ENCODE measurements at regions not wholly inside any gene's neighbourhood (a gene's known extent, or its start where the extent isn't known, plus 50 kb on each side); places are given as distances from the start of the nearest gene placed in this dataset.
"Not testable (repeated sequence)": the region's sequence is repeated elsewhere in the genome, so short reads cannot be mapped to it uniquely, and the experiment has no call there.

GRCh38 chrX:131841496-131842437 is 181.3 kb upstream of the STK26 start:
- peak; percentile 61 for DNase-seq
- H3K36me3 Mint-ChIP-seq (ENCODE audit: low read depth): no peaks in the 10 kb centered on the region
- no peaks in the 10 kb centered on the region for H3K9me3 Mint-ChIP-seq
- H3K4me3 Mint-ChIP-seq: no peak overlapping the region
- no peak overlapping the region for H3K27ac Mint-ChIP-seq
- H3K4me1 Mint-ChIP-seq (ENCODE audit: low read depth): peaks cover 13% of the 10 kb centered on the region
- peaks cover 37% of the 10 kb centered on the region for H3K27me3 Mint-ChIP-seq

- peaks cover 39% of the 10 kb centered on the region for H3K27me3 Mint-ChIP-seq
- no peak overlapping the region for H3K27ac Mint-ChIP-seq
- no peak overlapping the region for H3K4me3 Mint-ChIP-seq
- H3K36me3 Mint-ChIP-seq (ENCODE audit: low read depth): no peaks in the 10 kb centered on the region
- no peaks in the 10 kb centered on the region for H3K9me3 Mint-ChIP-seq
- DNase-seq: no peak
- peaks cover 5% of the 10 kb centered on the region for H3K4me1 Mint-ChIP-seq (ENCODE audit: low read depth)
These were observed 179.1 kb upstream of the STK26 start for GRCh38 chrX:131843987-131844386.

- Mint-ChIP-seq H3K36me3 (ENCODE audit: low read depth) (no peaks in the 10 kb centered on the region), H3K27ac (no peak overlapping the region), H3K4me1 (ENCODE audit: low read depth) (peaks cover 5% of the 10 kb centered on the region), H3K9me3 (no peaks in the 10 kb centered on the region), H3K27me3 (peaks cover 43% of the 10 kb centered on the region), H3K4me3 (no peak overlapping the region)
- DNase-seq: no peak
These were observed 177.9 kb upstream of the STK26 start for GRCh38 chrX:131845201-131845600.

GRCh38 chrX:131845771-131846170 is 177.3 kb upstream of the STK26 start:
- no peak overlapping the region for H3K27ac Mint-ChIP-seq
- no peaks in the 10 kb centered on the region for H3K9me3 Mint-ChIP-seq
- H3K4me3 Mint-ChIP-seq: no peak overlapping the region
- peaks cover 38% of the 10 kb centered on the region for H3K27me3 Mint-ChIP-seq
- no peak for DNase-seq
- peaks cover 5% of the 10 kb centered on the region for H3K4me1 Mint-ChIP-seq (ENCODE audit: low read depth)
- H3K36me3 Mint-ChIP-seq (ENCODE audit: low read depth): no peaks in the 10 kb centered on the region

GRCh38 chrX:131850964-131851363 is 172.1 kb upstream of the STK26 start:
- H3K36me3 Mint-ChIP-seq (ENCODE audit: low read depth); DNase-seq; H3K4me1 Mint-ChIP-seq (ENCODE audit: low read depth); H3K27ac Mint-ChIP-seq; H3K9me3 Mint-ChIP-seq; H3K4me3 Mint-ChIP-seq: not testable (repeated sequence)
- H3K27me3 Mint-ChIP-seq: peaks cover 22% of the 10 kb centered on the region

GRCh38 chrX:131853440-131853839 is 169.7 kb upstream of the STK26 start:
- no peak for DNase-seq
- Mint-ChIP-seq H3K27ac (no peak overlapping the region), H3K27me3 (peaks cover 20% of the 10 kb centered on the region), H3K36me3 (ENCODE audit: low read depth) (no peaks in the 10 kb centered on the region), H3K4me3 (no peak overlapping the region), H3K4me1 (ENCODE audit: low read depth) (no peaks in the 10 kb centered on the region), H3K9me3 (no peaks in the 10 kb centered on the region)

- Mint-ChIP-seq H3K36me3 (ENCODE audit: low read depth) (no peaks in the 10 kb centered on the region), H3K9me3 (no peaks in the 10 kb centered on the region), H3K27me3 (peaks cover 28% of the 10 kb centered on the region), H3K27ac (no peak overlapping the region), H3K4me3 (no peak overlapping the region), H3K4me1 (ENCODE audit: low read depth) (no peaks in the 10 kb centered on the region)
- no peak for DNase-seq
These were observed 168.5 kb upstream of the STK26 start for GRCh38 chrX:131854581-131854980.

- no peaks in the 10 kb centered on the region for H3K36me3 Mint-ChIP-seq (ENCODE audit: low read depth)
These were observed 161.9 kb upstream of the STK26 start for GRCh38 chrX:131861088-131861787.

GRCh38 chrX:131862321-131862720 is 160.8 kb upstream of the STK26 start:
- Mint-ChIP-seq H3K27me3 (peaks cover 36% of the 10 kb centered on the region), H3K4me3 (no peak overlapping the region), H3K4me1 (ENCODE audit: low read depth) (no peaks in the 10 kb centered on the region), H3K27ac (no peak overlapping the region), H3K36me3 (ENCODE audit: low read depth) (no peaks in the 10 kb centered on the region), H3K9me3 (no peaks in the 10 kb centered on the region)
- no peak for DNase-seq

More at GRCh38 chrX:131861088-131861787, 161.9 kb upstream of the STK26 start:
- Mint-ChIP-seq H3K27ac (no peak overlapping the region), H3K9me3 (no peaks in the 10 kb centered on the region), H3K4me3 (no peak overlapping the region), H3K4me1 (ENCODE audit: low read depth) (no peaks in the 10 kb centered on the region), H3K27me3 (peaks cover 32% of the 10 kb centered on the region)
- no peak for DNase-seq

GRCh38 chrX:131869182-131869581 is 153.9 kb upstream of the STK26 start:
- Mint-ChIP-seq H3K4me3 (no peak overlapping the region), H3K27me3 (peaks cover 31% of the 10 kb centered on the region), H3K27ac (no peak overlapping the region), H3K36me3 (ENCODE audit: low read depth) (no peaks in the 10 kb centered on the region), H3K9me3 (no peaks in the 10 kb centered on the region), H3K4me1 (ENCODE audit: low read depth) (no peaks in the 10 kb centered on the region)
- no peak for DNase-seq

- H3K4me1 Mint-ChIP-seq (ENCODE audit: low read depth): no peaks in the 10 kb centered on the region
- H3K9me3 Mint-ChIP-seq: no peaks in the 10 kb centered on the region
- H3K4me3 Mint-ChIP-seq: no peak overlapping the region
- no peak overlapping the region for H3K27ac Mint-ChIP-seq
- no peaks in the 10 kb centered on the region for H3K36me3 Mint-ChIP-seq (ENCODE audit: low read depth)
- H3K27me3 Mint-ChIP-seq: peaks cover 14% of the 10 kb centered on the region
- no peak for DNase-seq
These were observed 148.8 kb upstream of the STK26 start for GRCh38 chrX:131874300-131874699.

GRCh38 chrX:131875827-131876226 is 147.3 kb upstream of the STK26 start:
- not testable (repeated sequence) for DNase-seq; H3K36me3 Mint-ChIP-seq (ENCODE audit: low read depth); H3K4me3 Mint-ChIP-seq; H3K27ac Mint-ChIP-seq; H3K9me3 Mint-ChIP-seq; H3K4me1 Mint-ChIP-seq (ENCODE audit: low read depth)
- H3K27me3 Mint-ChIP-seq: peaks cover 16% of the 10 kb centered on the region

GRCh38 chrX:131881194-131881593 is 141.9 kb upstream of the STK26 start:
- no peak for DNase-seq
- Mint-ChIP-seq H3K9me3 (no peaks in the 10 kb centered on the region), H3K36me3 (ENCODE audit: low read depth) (no peaks in the 10 kb centered on the region), H3K4me1 (ENCODE audit: low read depth) (no peaks in the 10 kb centered on the region), H3K4me3 (no peak overlapping the region), H3K27me3 (peaks cover 39% of the 10 kb centered on the region), H3K27ac (no peak overlapping the region)

- H3K27ac Mint-ChIP-seq; H3K36me3 Mint-ChIP-seq (ENCODE audit: low read depth); H3K4me3 Mint-ChIP-seq; H3K4me1 Mint-ChIP-seq (ENCODE audit: low read depth); DNase-seq; H3K9me3 Mint-ChIP-seq: not testable (repeated sequence)
- H3K27me3 Mint-ChIP-seq: peaks cover 45% of the 10 kb centered on the region
These were observed 138.1 kb upstream of the STK26 start for GRCh38 chrX:131885042-131885441.

GRCh38 chrX:131893857-131894256 is 129.2 kb upstream of the STK26 start:
- not testable (repeated sequence) for H3K9me3 Mint-ChIP-seq; H3K27ac Mint-ChIP-seq; DNase-seq; H3K36me3 Mint-ChIP-seq (ENCODE audit: low read depth); H3K4me3 Mint-ChIP-seq; H3K4me1 Mint-ChIP-seq (ENCODE audit: low read depth)
- H3K27me3 Mint-ChIP-seq: peaks cover 60% of the 10 kb centered on the region

All from activated T-cell treated with anti-CD3 and anti-CD28 coated beads, Interleukin-2, amount 50 U/mL, for 24 hours (primary cell).